Neural cell (in vitro differentiated cells): ENCODE measurements at regions not wholly inside any gene's neighbourhood (a gene's known extent, or its start where the extent isn't known, plus 50 kb on each side); places are given as distances from the start of the nearest gene placed in this dataset.

Source experiments
- POLR2AphosphoS5 ChIP-seq: IDR thresholded peaks from 2 replicates; pipeline ENCODE4 v1.6.1; 2012
- RAD21 ChIP-seq: fragments of 450-650 bp; conservative IDR thresholded peaks from 2 replicates; pipeline ENCODE4 v1.6.1; 2014; ENCODE audit warnings: antibody characterized with exemption, mild to moderate bottlenecking, moderate library complexity

GRCh38 chr12:107309020-107309419 lies 215.7 kb upstream of the CRY1 start:
- no peak for TF ChIP-seq RAD21
- TF ChIP-seq POLR2AphosphoS5 = no peak
